Fibroblast of lung (primary cell): ENCODE measurements at regions not wholly inside any gene's neighbourhood (a gene's known extent, or its start where the extent isn't known, plus 50 kb on each side); places are given as distances from the start of the nearest gene placed in this dataset.

Experiments
- DNase-seq, 2 donors: peaks; one replicate each; pipeline versions ENCODE4 v3.0.0 to v3.0.0-alpha.2; 2010; ENCODE audit warnings: low read depth in 2 of 2
- H2AFZ ChIP-seq: 2 replicates; pipeline ENCODE4 v1.5.1; 2012; ENCODE audit warnings: low read length, control low read depth, inconsistent platforms
- H3K27ac ChIP-seq: 2 replicates; pipeline ENCODE4 v1.5.1; 2011; ENCODE audit warnings: low read length, control low read depth; ENCODE audit not compliant: insufficient read depth
- H3K27me3 ChIP-seq: 2 replicates; pipeline ENCODE4 v1.5.1; 2011; ENCODE audit warnings: mild to moderate bottlenecking, low read length; ENCODE audit not compliant: control insufficient read depth, insufficient read depth
- H3K36me3 ChIP-seq: 2 replicates; pipeline ENCODE4 v1.5.1; 2011; ENCODE audit warnings: low read length; ENCODE audit not compliant: control insufficient read depth, insufficient read depth
- H3K4me1 ChIP-seq: 2 replicates; pipeline ENCODE4 v1.5.1; 2011; ENCODE audit warnings: low read length; ENCODE audit not compliant: control insufficient read depth, insufficient read depth; ENCODE audit errors: extremely low read depth
- H3K4me2 ChIP-seq: 2 replicates; pipeline ENCODE4 v1.5.1; 2011; ENCODE audit warnings: low read length, control low read depth; ENCODE audit not compliant: insufficient read depth; ENCODE audit errors: extremely low read depth
- H3K4me3 ChIP-seq, 4 experiments: fragments of 200-600 bp in 1 of 4; sonication (generic) in 1 of 4; replicated peaks in 1 of 4; 2 replicates each; pipeline ENCODE4 v1.5.1; 2011 to 2016; ENCODE audit warnings: low read length in 4 of 4, low read depth in 3 of 4, mild to moderate bottlenecking in 3 of 4, control low read depth in 2 of 4, inconsistent platforms in 1 of 4, mixed read lengths in 1 of 4; ENCODE audit not compliant: insufficient read depth in 1 of 4; ENCODE audit errors: control extremely low read depth in 1 of 4
- H3K79me2 ChIP-seq: 2 replicates; pipeline ENCODE4 v1.5.1; 2012; ENCODE audit warnings: mild to moderate bottlenecking, low read length, inconsistent platforms; ENCODE audit not compliant: control insufficient read depth, insufficient read depth
- H3K9ac ChIP-seq: 2 replicates; pipeline ENCODE4 v1.5.1; 2011; ENCODE audit warnings: mild to moderate bottlenecking, low read length, control low read depth; ENCODE audit not compliant: insufficient read depth
- H3K9me3 ChIP-seq: 2 replicates; pipeline ENCODE4 v1.5.1; 2012; ENCODE audit warnings: low read depth, low read length; ENCODE audit not compliant: control insufficient read depth, insufficient read depth
- H4K20me1 ChIP-seq: 2 replicates; pipeline ENCODE4 v1.5.1; 2011; ENCODE audit warnings: low read length; ENCODE audit not compliant: control insufficient read depth, insufficient read depth; ENCODE audit errors: extremely low read depth
- EZH2 ChIP-seq: IDR thresholded peaks from 2 replicates; pipeline ENCODE4 v1.5.1; 2012; ENCODE audit warnings: low read length, control low read depth, mild to moderate bottlenecking; ENCODE audit errors: missing control alignments
- TF ChIP-seq, protein P1 (sequence below), 2 donors: IDR thresholded peaks in 1 of 2; conservative IDR thresholded peaks in 1 of 2; 1 replicate in 1 of 2; 2 replicates in 1 of 2; pipeline ENCODE4 v1.5.1; 2011 to 2012; ENCODE audit warnings: low read length in 2 of 2, control low read depth in 1 of 2, inconsistent platforms in 1 of 2, low read depth in 1 of 2, mild to moderate bottlenecking in 1 of 2

DNA sequence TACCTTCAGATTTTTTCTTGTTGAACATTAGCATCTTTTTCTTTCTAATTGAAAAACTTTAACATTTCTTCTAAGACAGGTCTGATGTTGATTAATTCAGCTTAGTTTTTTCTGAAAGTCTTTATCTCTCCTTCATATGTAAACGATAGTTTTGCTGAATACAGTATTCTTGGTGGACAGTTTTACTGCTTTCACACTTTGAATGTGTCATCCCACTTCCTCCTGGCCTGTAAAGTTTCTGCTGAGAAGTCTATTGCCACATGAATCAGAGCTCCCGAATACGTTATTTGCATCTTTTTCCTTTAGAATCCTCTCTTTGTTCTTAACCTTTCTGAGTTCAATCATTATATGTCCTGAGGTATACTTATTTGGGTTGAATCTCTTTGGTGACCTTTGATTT lies 344.2 kb downstream of the OLFM3 start:
- Histone ChIP-seq H3K9ac (no peak overlapping the region), H3K36me3 (no peaks in the 10 kb centered on the region), H3K9me3 (no peaks in the 10 kb centered on the region), H3K4me3 (no peak overlapping the region), H3K4me2 (no peak overlapping the region), H3K4me1 (no peaks in the 10 kb centered on the region), H2AFZ (no peak overlapping the region), H3K27ac (no peak overlapping the region), H3K79me2 (no peaks in the 10 kb centered on the region), H3K27me3 (no peaks in the 10 kb centered on the region), H4K20me1 (no peaks in the 10 kb centered on the region)
- DNase-seq: no peak
- no peak for TF ChIP-seq EZH2
- TF ChIP-seq, protein P1, sequence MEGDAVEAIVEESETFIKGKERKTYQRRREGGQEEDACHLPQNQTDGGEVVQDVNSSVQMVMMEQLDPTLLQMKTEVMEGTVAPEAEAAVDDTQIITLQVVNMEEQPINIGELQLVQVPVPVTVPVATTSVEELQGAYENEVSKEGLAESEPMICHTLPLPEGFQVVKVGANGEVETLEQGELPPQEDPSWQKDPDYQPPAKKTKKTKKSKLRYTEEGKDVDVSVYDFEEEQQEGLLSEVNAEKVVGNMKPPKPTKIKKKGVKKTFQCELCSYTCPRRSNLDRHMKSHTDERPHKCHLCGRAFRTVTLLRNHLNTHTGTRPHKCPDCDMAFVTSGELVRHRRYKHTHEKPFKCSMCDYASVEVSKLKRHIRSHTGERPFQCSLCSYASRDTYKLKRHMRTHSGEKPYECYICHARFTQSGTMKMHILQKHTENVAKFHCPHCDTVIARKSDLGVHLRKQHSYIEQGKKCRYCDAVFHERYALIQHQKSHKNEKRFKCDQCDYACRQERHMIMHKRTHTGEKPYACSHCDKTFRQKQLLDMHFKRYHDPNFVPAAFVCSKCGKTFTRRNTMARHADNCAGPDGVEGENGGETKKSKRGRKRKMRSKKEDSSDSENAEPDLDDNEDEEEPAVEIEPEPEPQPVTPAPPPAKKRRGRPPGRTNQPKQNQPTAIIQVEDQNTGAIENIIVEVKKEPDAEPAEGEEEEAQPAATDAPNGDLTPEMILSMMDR (conservative IDR thresholded peaks at IDR 0.05 in 1 of 2, IDR thresholded peaks at IDR 0.05 in 1 of 2; ENCODE audit: low read depth in 1 of 2, low read length in 2 of 2): no peak

DNA sequence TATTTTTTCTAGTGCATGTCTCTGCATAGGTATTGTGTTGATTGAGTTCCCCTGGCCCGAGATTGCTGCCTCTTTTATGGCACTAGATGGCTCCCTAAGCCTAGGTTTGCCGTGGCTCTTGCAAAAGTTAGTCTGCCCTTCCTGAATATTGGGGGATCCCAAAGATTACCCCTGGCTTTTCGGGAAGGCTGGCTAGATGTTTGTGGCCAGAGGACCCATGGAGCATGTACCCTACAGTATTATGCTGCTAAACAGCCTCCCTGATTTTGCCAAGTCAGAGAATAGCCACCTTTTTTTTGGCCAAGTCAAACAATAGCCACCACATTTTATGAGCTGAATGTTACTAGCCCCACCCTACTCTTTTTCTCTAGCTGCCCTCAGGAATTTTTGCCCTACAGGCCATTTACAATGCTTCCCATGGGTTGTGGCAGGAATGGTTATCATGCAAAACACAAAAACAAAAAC lies 343.2 kb downstream of the OLFM3 start:
- Histone ChIP-seq H3K79me2 (no peaks in the 10 kb centered on the region), H3K27me3 (no peaks in the 10 kb centered on the region), H2AFZ (no peak overlapping the region), H3K4me2 (no peak overlapping the region), H4K20me1 (no peaks in the 10 kb centered on the region), H3K4me1 (no peaks in the 10 kb centered on the region), H3K36me3 (no peaks in the 10 kb centered on the region), H3K9me3 (no peaks in the 10 kb centered on the region), H3K4me3 (no peak overlapping the region), H3K27ac (no peak overlapping the region), H3K9ac (no peak overlapping the region)
- TF ChIP-seq, protein P1 (conservative IDR thresholded peaks at IDR 0.05 in 1 of 2, IDR thresholded peaks at IDR 0.05 in 1 of 2; ENCODE audit: low read depth in 1 of 2, low read length in 2 of 2): peak; percentile 25 to 53
- TF ChIP-seq EZH2: no peak
- DNase-seq: peak in 1 of 2 donors; percentile 31

DNA sequence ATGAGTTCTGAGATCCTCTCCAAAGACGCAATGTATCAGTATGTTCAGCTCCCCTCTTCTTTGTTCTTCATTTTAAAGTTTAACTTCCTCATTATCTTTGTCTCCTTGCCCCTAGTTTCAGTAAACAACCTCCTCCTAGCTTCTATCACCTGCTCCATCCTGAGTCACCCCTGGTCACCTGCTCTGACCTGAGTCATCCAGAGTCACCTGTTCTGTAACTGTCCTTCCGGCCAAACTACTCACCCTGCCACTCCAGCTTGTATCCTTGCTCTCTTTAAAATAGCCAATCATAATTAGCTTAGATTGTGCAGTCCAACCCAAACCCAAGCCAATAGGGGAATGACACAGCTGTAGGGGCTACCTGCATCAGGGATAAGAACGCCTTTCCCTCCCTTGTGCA lies 332.0 kb downstream of the OLFM3 start:
- Histone ChIP-seq H3K36me3 (no peaks in the 10 kb centered on the region), H3K79me2 (no peaks in the 10 kb centered on the region), H3K27me3 (no peaks in the 10 kb centered on the region), H3K27ac (no peak overlapping the region), H3K4me2 (no peak overlapping the region), H2AFZ (no peak overlapping the region), H4K20me1 (no peaks in the 10 kb centered on the region), H3K9ac (no peak overlapping the region), H3K4me1 (no peaks in the 10 kb centered on the region), H3K4me3 (no peak overlapping the region), H3K9me3 (no peaks in the 10 kb centered on the region)
- DNase-seq: no peak
- no peak for TF ChIP-seq EZH2
- TF ChIP-seq, protein P1 (conservative IDR thresholded peaks at IDR 0.05 in 1 of 2, IDR thresholded peaks at IDR 0.05 in 1 of 2; ENCODE audit: low read depth in 1 of 2, low read length in 2 of 2): no peak
